ENCODE measurements at regions not wholly inside any gene's neighbourhood (a gene's known extent, or its start where the extent isn't known, plus 50 kb on each side); places are given as distances from the start of the nearest gene placed in this dataset.
A peak's percentile ranks its signal among the peaks of the same experiment; 100 is the strongest.

- Histone ChIP-seq H3K27ac (ENCODE audit: insufficient read depth, low read length) (peak overlapping the region; percentile 10), H3K9me3 (ENCODE audit: control insufficient read depth, insufficient read depth, low read depth, low read length) (no peaks in the 10 kb centered on the region), H3K4me3 (replicated peaks in 1 of 4; ENCODE audit: control extremely low read depth in 1 of 4, insufficient read depth in 1 of 4, low read depth in 3 of 4, low read length in 4 of 4) (no peak overlapping the region), H3K36me3 (ENCODE audit: control insufficient read depth, insufficient read depth, low read length) (no peaks in the 10 kb centered on the region), H4K20me1 (ENCODE audit: control insufficient read depth, extremely low read depth, insufficient read depth, low read length) (no peaks in the 10 kb centered on the region), H2AFZ (ENCODE audit: low read length) (no peak overlapping the region), H3K4me2 (ENCODE audit: extremely low read depth, insufficient read depth, low read length) (peak overlapping the region; percentile 45), H3K4me1 (ENCODE audit: control insufficient read depth, extremely low read depth, insufficient read depth, low read length) (peaks cover 4% of the 10 kb centered on the region), H3K27me3 (ENCODE audit: control insufficient read depth, insufficient read depth, low read length) (no peaks in the 10 kb centered on the region), H3K79me2 (ENCODE audit: control insufficient read depth, insufficient read depth, low read length) (no peaks in the 10 kb centered on the region), H3K9ac (ENCODE audit: insufficient read depth, low read length) (no peak overlapping the region)
- peak; percentile 81 to 92 for DNase-seq (ENCODE audit: low read depth in 2 of 2)
- TF ChIP-seq CTCF (conservative IDR thresholded peaks at IDR 0.05 in 1 of 2, IDR thresholded peaks at IDR 0.05 in 1 of 2; ENCODE audit: low read depth in 1 of 2, low read length in 2 of 2) (no peak), EZH2 (IDR thresholded peaks at IDR 0.05; ENCODE audit: low read length, missing control alignments) (no peak)
Measured at GRCh38 chr6:133587546-133588160, 301.3 kb upstream of the TCF21 start.

- no peak for DNase-seq (ENCODE audit: low read depth in 2 of 2)
- no peaks in the 10 kb centered on the region for H3K79me2 ChIP-seq (ENCODE audit: control insufficient read depth, insufficient read depth, low read length)
- no peak overlapping the region for H2AFZ ChIP-seq (ENCODE audit: low read length)
Measured at GRCh38 chr6:133590196-133590595, 298.7 kb upstream of the TCF21 start.

GRCh38 chr6:133590814-133591213 is 298.1 kb upstream of the TCF21 start:
- H3K9ac ChIP-seq (ENCODE audit: insufficient read depth, low read length): no peak overlapping the region
- H3K9me3 ChIP-seq (ENCODE audit: control insufficient read depth, insufficient read depth, low read depth, low read length): no peaks in the 10 kb centered on the region
- H3K36me3 ChIP-seq (ENCODE audit: control insufficient read depth, insufficient read depth, low read length): no peaks in the 10 kb centered on the region
- DNase-seq (ENCODE audit: low read depth in 2 of 2): peak in 1 of 2 donors; percentile 63
- H3K27ac ChIP-seq (ENCODE audit: insufficient read depth, low read length): no peak overlapping the region
- H3K4me2 ChIP-seq (ENCODE audit: extremely low read depth, insufficient read depth, low read length): no peak overlapping the region
- TF ChIP-seq EZH2 (IDR thresholded peaks at IDR 0.05; ENCODE audit: low read length, missing control alignments) (no peak), CTCF (conservative IDR thresholded peaks at IDR 0.05 in 1 of 2, IDR thresholded peaks at IDR 0.05 in 1 of 2; ENCODE audit: low read depth in 1 of 2, low read length in 2 of 2) (no peak)
- no peaks in the 10 kb centered on the region for H3K27me3 ChIP-seq (ENCODE audit: control insufficient read depth, insufficient read depth, low read length)
- H3K4me1 ChIP-seq (ENCODE audit: control insufficient read depth, extremely low read depth, insufficient read depth, low read length): peaks cover 8% of the 10 kb centered on the region
- H3K79me2 ChIP-seq (ENCODE audit: control insufficient read depth, insufficient read depth, low read length): no peaks in the 10 kb centered on the region
- H4K20me1 ChIP-seq (ENCODE audit: control insufficient read depth, extremely low read depth, insufficient read depth, low read length): no peaks in the 10 kb centered on the region
- H3K4me3 ChIP-seq (replicated peaks in 1 of 4; ENCODE audit: control extremely low read depth in 1 of 4, insufficient read depth in 1 of 4, low read depth in 3 of 4, low read length in 4 of 4): no peak overlapping the region
- H2AFZ ChIP-seq (ENCODE audit: low read length): no peak overlapping the region

More at GRCh38 chr6:133590196-133590595, 298.7 kb upstream of the TCF21 start:
- H3K4me1 ChIP-seq (ENCODE audit: control insufficient read depth, extremely low read depth, insufficient read depth, low read length): peaks cover 4% of the 10 kb centered on the region
- no peaks in the 10 kb centered on the region for H3K27me3 ChIP-seq (ENCODE audit: control insufficient read depth, insufficient read depth, low read length)
- no peak overlapping the region for H3K9ac ChIP-seq (ENCODE audit: insufficient read depth, low read length)
- no peaks in the 10 kb centered on the region for H3K36me3 ChIP-seq (ENCODE audit: control insufficient read depth, insufficient read depth, low read length)
- no peak overlapping the region for H3K4me3 ChIP-seq (replicated peaks in 1 of 4; ENCODE audit: control extremely low read depth in 1 of 4, insufficient read depth in 1 of 4, low read depth in 3 of 4, low read length in 4 of 4)
- H3K4me2 ChIP-seq (ENCODE audit: extremely low read depth, insufficient read depth, low read length): no peak overlapping the region
- no peaks in the 10 kb centered on the region for H4K20me1 ChIP-seq (ENCODE audit: control insufficient read depth, extremely low read depth, insufficient read depth, low read length)
- no peak for TF ChIP-seq EZH2 (IDR thresholded peaks at IDR 0.05; ENCODE audit: low read length, missing control alignments)
- no peak for TF ChIP-seq CTCF (conservative IDR thresholded peaks at IDR 0.05 in 1 of 2, IDR thresholded peaks at IDR 0.05 in 1 of 2; ENCODE audit: low read depth in 1 of 2, low read length in 2 of 2)
- no peaks in the 10 kb centered on the region for H3K9me3 ChIP-seq (ENCODE audit: control insufficient read depth, insufficient read depth, low read depth, low read length)
- H3K27ac ChIP-seq (ENCODE audit: insufficient read depth, low read length): no peak overlapping the region

Data from fibroblast of lung (primary cell).